ENCODE measurements at regions not wholly inside any gene's neighbourhood (a gene's known extent, or its start where the extent isn't known, plus 50 kb on each side); places are given as distances from the start of the nearest gene placed in this dataset.
"Not testable (repeated sequence)": the region's sequence is repeated elsewhere in the genome, so short reads cannot be mapped to it uniquely, and the experiment has no call there.

GRCh38 chr17:79560527-79560926, 50.3 kb downstream of the RBFOX3 start:
- H3K4me3 ChIP-seq (ENCODE audit: low read depth, low read length) = no peak overlapping the region
- TF ChIP-seq CTCF (conservative IDR thresholded peaks at IDR 0.05; ENCODE audit: low read depth, low read length) = no peak
- DNase-seq (ENCODE audit: low read depth) = no peak

- no peak overlapping the region for H3K4me3 ChIP-seq (ENCODE audit: low read depth, low read length)
- no peak for DNase-seq (ENCODE audit: low read depth)
- no peak for TF ChIP-seq CTCF (conservative IDR thresholded peaks at IDR 0.05; ENCODE audit: low read depth, low read length)
These were observed 51.6 kb downstream of the RBFOX3 start for GRCh38 chr17:79559111-79559887.

GRCh38 chr17:79558091-79558900, 52.6 kb downstream of the RBFOX3 start:
- no peak for TF ChIP-seq CTCF (conservative IDR thresholded peaks at IDR 0.05; ENCODE audit: low read depth, low read length)
- DNase-seq (ENCODE audit: low read depth) = no peak
- H3K4me3 ChIP-seq (ENCODE audit: low read depth, low read length) = no peak overlapping the region

- DNase-seq (ENCODE audit: low read depth) = no peak
- no peak overlapping the region for H3K4me3 ChIP-seq (ENCODE audit: low read depth, low read length)
- no peak for TF ChIP-seq CTCF (conservative IDR thresholded peaks at IDR 0.05; ENCODE audit: low read depth, low read length)
These were observed 53.4 kb downstream of the RBFOX3 start for GRCh38 chr17:79557276-79558090.

- no peak for TF ChIP-seq CTCF (conservative IDR thresholded peaks at IDR 0.05; ENCODE audit: low read depth, low read length)
- DNase-seq (ENCODE audit: low read depth) = no peak
- H3K4me3 ChIP-seq (ENCODE audit: low read depth, low read length) = no peak overlapping the region
These were observed 54.6 kb downstream of the RBFOX3 start for GRCh38 chr17:79556271-79556670.

- H3K4me3 ChIP-seq (ENCODE audit: low read depth, low read length) = no peak overlapping the region
- no peak for TF ChIP-seq CTCF (conservative IDR thresholded peaks at IDR 0.05; ENCODE audit: low read depth, low read length)
- DNase-seq (ENCODE audit: low read depth) = no peak
These were observed 55.3 kb downstream of the RBFOX3 start for GRCh38 chr17:79555543-79555942.

- DNase-seq (ENCODE audit: low read depth); H3K4me3 ChIP-seq (ENCODE audit: low read depth, low read length): not testable (repeated sequence)
These were observed 56.5 kb downstream of the RBFOX3 start for GRCh38 chr17:79554346-79554745.

All from epithelial cell of proximal tubule (primary cell).